GM13977 (cell line): ENCODE measurements at regions not wholly inside any gene's neighbourhood (a gene's known extent, or its start where the extent isn't known, plus 50 kb on each side); places are given as distances from the start of the nearest gene placed in this dataset.

Experiments used
- DNase-seq: peaks from one replicate; pipeline ENCODE4 v3.0.0; 2012; ENCODE audit warnings: low spot score
- CTCF ChIP-seq: IDR thresholded peaks from 2 replicates; pipeline ENCODE4 v1.5.1; 2012; ENCODE audit warnings: mild to moderate bottlenecking, control low read depth; ENCODE audit not compliant: insufficient read depth; ENCODE audit errors: extremely low read depth, missing control alignments
- in situ Hi-C: fragments of 300-500 bp; cut with MboI; formaldehyde crosslinking; loops from one replicate; pipeline ENCODE4 v1.12.0; 2022; ENCODE audit warnings: low sequenced_read_pairs, low pct_unique_long_range_greater_than_20kb, mixed read lengths, inconsistent platforms; ENCODE audit not compliant: unreplicated experiment

DNA sequence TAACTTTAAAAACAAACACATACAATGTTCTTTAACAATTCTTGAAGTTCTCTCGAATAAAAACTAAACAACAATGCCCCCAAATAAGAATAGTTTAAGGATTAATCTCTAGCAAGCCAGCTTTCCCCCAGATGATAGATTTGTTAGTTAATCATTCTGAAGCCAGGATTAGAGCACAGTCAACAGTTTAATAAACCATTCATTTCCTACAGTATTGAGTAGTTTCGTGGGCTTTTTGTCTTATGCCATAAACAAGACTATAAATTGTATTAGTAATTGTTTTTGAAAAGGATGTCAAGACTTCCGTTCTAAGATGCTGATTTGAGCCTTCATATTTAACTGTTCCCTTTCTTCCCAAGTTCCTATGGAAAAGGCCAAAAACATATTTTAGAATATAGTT, 136.6 kb downstream of the PIK3R1 start:
- in situ Hi-C loops = no loop called here
- no peak for DNase-seq
- no peak for TF ChIP-seq CTCF

DNA sequence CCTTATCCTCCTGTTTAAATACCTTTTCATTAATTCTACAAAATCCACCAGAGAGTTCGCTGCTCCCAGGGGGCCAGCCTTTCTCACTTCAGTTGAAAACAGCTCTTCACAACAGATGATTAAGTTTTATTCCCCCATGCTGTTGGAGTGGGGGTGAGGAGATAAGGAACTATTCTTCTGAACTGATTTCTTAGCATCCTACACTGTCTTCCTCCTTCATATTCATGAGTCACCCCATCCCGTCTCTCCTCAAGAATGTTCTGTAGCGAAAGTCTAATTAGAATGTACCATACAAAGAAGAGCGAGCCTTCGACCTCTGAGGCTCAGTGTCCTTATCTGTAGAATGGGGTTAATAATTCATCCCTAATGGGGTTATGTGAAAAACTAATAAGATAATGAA, 138.0 kb downstream of the PIK3R1 start:
- TF ChIP-seq CTCF = no peak
- DNase-seq = no peak
- in situ Hi-C loops = no loop called here

- TF ChIP-seq CTCF = no peak
- no peak for DNase-seq
- in situ Hi-C loops = no loop called here
Observed at GRCh38 chr5:68354315-68354714, 138.8 kb downstream of the PIK3R1 start.

DNA sequence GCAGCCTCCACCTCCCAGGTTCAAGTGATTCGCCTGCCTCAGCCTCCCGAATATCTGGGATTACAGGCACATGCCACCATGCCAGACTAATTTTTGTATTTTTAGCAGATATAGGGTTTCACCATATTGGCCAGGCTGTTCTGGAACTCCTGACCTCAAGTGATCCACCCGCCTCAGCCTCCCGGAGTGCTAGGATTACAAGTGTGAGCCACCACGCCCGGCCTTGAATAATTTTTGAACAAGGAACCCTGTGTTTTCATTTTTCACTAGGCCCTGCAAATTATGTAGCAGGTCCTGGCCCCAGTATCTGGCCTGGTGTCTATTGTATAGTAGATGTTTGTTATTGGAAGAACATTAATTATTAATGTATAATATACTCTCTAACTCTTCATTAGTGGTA, 140.7 kb downstream of the PIK3R1 start:
- no peak for DNase-seq
- in situ Hi-C loops = no loop called here
- TF ChIP-seq CTCF = no peak

GRCh38 chr5:68356623-68357022, 141.1 kb downstream of the PIK3R1 start:
- no peak for DNase-seq
- TF ChIP-seq CTCF = no peak
- in situ Hi-C loops = no loop called here

GRCh38 chr5:68359699-68360098, 144.1 kb downstream of the PIK3R1 start:
- no peak for DNase-seq
- no peak for TF ChIP-seq CTCF
- in situ Hi-C loops = no loop called here

- in situ Hi-C loops = no loop called here
- no peak for TF ChIP-seq CTCF
- DNase-seq = no peak
Observed at GRCh38 chr5:68362331-68362730, 146.8 kb downstream of the PIK3R1 start.
